GM12878 (cell line): ENCODE measurements at regions not wholly inside any gene's neighbourhood (a gene's known extent, or its start where the extent isn't known, plus 50 kb on each side); places are given as distances from the start of the nearest gene placed in this dataset.

Source experiments
- ATAC-seq: fragments of 200-7000 bp; cut with Tn5 transposase; 3 replicates; pipeline ENCODE4 v1.9.1; 2020; ENCODE audit warnings: mild to moderate bottlenecking, moderate library complexity
- BruUV-seq: library from RNA; stranded (reverse); fragments of 400-500 nt; replicated peaks from 2 replicates; lab custom pipeline; 2021; lab: Mats Ljungman, UMichigan
- CTCF ChIA-PET: fragments of 300-600 bp; sonication (Branson Sonifier 250); formaldehyde crosslinking; extraction: SDS; loops from one replicate; lab custom pipeline; 2021; ENCODE audit warnings: inconsistent platforms; lab: Yijun Ruan, JAX
- POLR2A ChIA-PET: fragments of 350-600 bp; formaldehyde crosslinking; extraction: SDS; loops from one replicate; lab custom pipeline; 2021; ENCODE audit warnings: inconsistent platforms; lab: Charles Lee
- RAD21 ChIA-PET: fragments of 300-600 bp; sonication (Branson Sonifier 250); formaldehyde crosslinking; loops from one replicate; lab custom pipeline; 2023; ENCODE audit warnings: antibody characterized with exemption; ENCODE audit not compliant: unreplicated experiment; lab: Charles Lee
- SMC1A ChIA-PET: fragments of 300-600 bp; sonication (Branson Sonifier 250); formaldehyde crosslinking; loops from one replicate; lab custom pipeline; 2023; ENCODE audit not compliant: unreplicated experiment, uncharacterized antibody; lab: Charles Lee
- DNase-seq: peaks from one replicate; pipeline ENCODE4 v3.0.0-alpha.2; 2011; ENCODE audit warnings: low read depth, low spot score
- FAIRE-seq: peaks from 3 replicates; lab custom pipeline; 2011; peaks lifted over from hg19 to GRCh38; lab: Jason Lieb, UNC
- H2AFZ ChIP-seq: 2 replicates; pipeline ENCODE4 v1.6.0; 2011; ENCODE audit warnings: low read depth, low read length, control low read depth; ENCODE audit not compliant: control insufficient read depth
- H3K27ac ChIP-seq: 2 replicates; pipeline ENCODE4 v1.5.1; 2011; ENCODE audit warnings: control low read depth; ENCODE audit not compliant: control insufficient read depth, insufficient read depth
- H3K27me3 ChIP-seq, 2 experiments: replicated peaks in 1 of 2; 2 replicates each; pipeline versions ENCODE4 v1.6.0 to v1.6.1; 2011; ENCODE audit warnings: low read length in 1 of 2; ENCODE audit not compliant: control insufficient read depth in 2 of 2, insufficient read depth in 2 of 2
- H3K36me3 ChIP-seq, 2 experiments: 2 replicates each; pipeline ENCODE4 v1.5.1; 2011; ENCODE audit warnings: low read length in 1 of 2; ENCODE audit not compliant: control insufficient read depth in 2 of 2, insufficient read depth in 2 of 2
- H3K4me1 ChIP-seq: 2 replicates; pipeline ENCODE4 v1.6.1; 2011; ENCODE audit warnings: mild to moderate bottlenecking, low read length, moderate library complexity, mixed read lengths; ENCODE audit not compliant: control insufficient read depth, insufficient read depth
- H3K4me2 ChIP-seq: 2 replicates; pipeline ENCODE4 v1.6.0; 2011; ENCODE audit warnings: control low read depth; ENCODE audit not compliant: control insufficient read depth, insufficient read depth
- H3K4me3 ChIP-seq: fragments of 200-600 bp; sonication (generic); 2 replicates; pipeline ENCODE4 v1.5.1; 2016
- H3K79me2 ChIP-seq: 2 replicates; pipeline ENCODE4 v1.6.0; 2011; ENCODE audit warnings: low read length; ENCODE audit not compliant: control insufficient read depth, insufficient read depth
- H3K9ac ChIP-seq: 2 replicates; pipeline ENCODE4 v1.8.0; 2011; ENCODE audit warnings: low read length, control low read depth, mixed read lengths; ENCODE audit not compliant: control insufficient read depth, insufficient read depth
- H3K9me3 ChIP-seq: replicated peaks from 3 replicates; pipeline ENCODE4 v1.5.1; 2011; ENCODE audit warnings: mild to moderate bottlenecking, low read length; ENCODE audit not compliant: control insufficient read depth, insufficient read depth
- H4K20me1 ChIP-seq: 2 replicates; pipeline ENCODE4 v1.6.0; 2011; ENCODE audit not compliant: control insufficient read depth, insufficient read depth
- BCL3 ChIP-seq: IDR thresholded peaks from 2 replicates; pipeline ENCODE4 v1.6.1; 2011; ENCODE audit warnings: borderline replicate concordance, low read depth, mild to moderate bottlenecking, moderate library complexity, low read length; ENCODE audit not compliant: insufficient read depth, poor library complexity, severe bottlenecking
- RUNX3 ChIP-seq: IDR thresholded peaks from 2 replicates; pipeline ENCODE4 v1.6.1; 2012; ENCODE audit warnings: low read length, inconsistent platforms
- WGBS: methylation state at CpG from one replicate; pipeline ENCODE4 v1.1.6; 2016; ENCODE audit warnings: low lambda C conversion rate; ENCODE audit not compliant: insufficient replicate concordance, insufficient coverage; ENCODE audit errors: missing lambda C conversion rate; 5-methylcytosine and 5-hydroxymethylcytosine counted together
- in situ Hi-C: fragments of 300-500 bp; cut with MboI; formaldehyde crosslinking; loops from 9 replicates; pipeline ENCODE4 v1.14.3; 2018; ENCODE audit warnings: mixed read lengths
- intact Hi-C: fragments of 100-400 bp; cut with micrococcal nuclease; formaldehyde crosslinking; loops from one replicate; pipeline ENCODE4 v1.14.2; 2022; ENCODE audit not compliant: unreplicated experiment
- TF ChIP-seq, protein P1 (sequence below): fragments of 450-650 bp; IDR thresholded peaks from 2 replicates; pipeline ENCODE4 v1.6.1; 2017; ENCODE audit warnings: antibody characterized with exemption, mild to moderate bottlenecking, moderate library complexity
- TF ChIP-seq, protein P2 (sequence below): fragments of 450-650 bp; IDR thresholded peaks from 2 replicates; pipeline ENCODE4 v1.6.1; 2014; ENCODE audit warnings: mild to moderate bottlenecking
- TF ChIP-seq, protein P3 (sequence below): fragments of 450-650 bp; IDR thresholded peaks from 2 replicates; pipeline ENCODE4 v1.6.1; 2016; ENCODE audit warnings: mild to moderate bottlenecking

DNA sequence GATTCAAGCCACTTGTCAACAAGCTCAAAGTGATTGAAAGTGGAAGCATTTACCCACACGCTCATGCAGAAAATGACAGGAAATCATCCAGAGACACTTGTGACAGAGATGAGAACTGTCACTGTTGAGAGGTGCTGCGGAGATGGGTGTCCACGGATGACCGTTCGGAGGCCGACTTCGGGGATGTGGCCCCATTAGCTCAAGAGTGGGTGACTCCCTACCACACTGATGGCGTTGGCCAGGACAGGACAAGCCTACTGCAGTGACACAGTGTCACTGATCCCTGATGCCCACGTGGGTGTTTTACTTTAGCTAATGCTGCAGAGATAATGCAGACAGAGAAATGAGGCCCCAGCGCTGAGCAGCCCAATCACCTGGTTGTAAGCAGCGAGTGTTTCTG, 81.5 kb upstream of the YWHAQ start:
- POLR2A ChIA-PET = no interaction called here
- Histone ChIP-seq H4K20me1 (no peaks in the 10 kb centered on the region), H3K9ac (no peak overlapping the region), H3K79me2 (no peaks in the 10 kb centered on the region), H3K27ac (no peak overlapping the region), H3K9me3 (no peaks in the 10 kb centered on the region; the same call in 2 of the 3 replicates), H3K4me3 (no peak overlapping the region), H3K27me3 (no peaks in the 10 kb centered on the region), H3K4me1 (peaks cover 33% of the 10 kb centered on the region), H3K4me2 (peak overlapping the region; percentile 56), H3K36me3 (no peaks in the 10 kb centered on the region), H2AFZ (peak overlapping the region; percentile 2; the same call in 1 of the 2 replicates)
- intact Hi-C loops = no loop called here
- SMC1A ChIA-PET = interaction anchor here (0.6 to 1.0 kb wide), 3 partner anchors 8 to 134 kb away, joined by 3 to 4 read pairs (median 3); no protein-coding TSS in a partner anchor
- WGBS = 4% methylated on average over 11 of the region's 11 CpGs
- ATAC-seq = no peak; the same call in 2 of the 3 replicates
- TF ChIP-seq RUNX3 (peak; percentile 4; the same call in 1 of the 2 replicates), BCL3 (no peak)
- TF ChIP-seq, protein P1, sequence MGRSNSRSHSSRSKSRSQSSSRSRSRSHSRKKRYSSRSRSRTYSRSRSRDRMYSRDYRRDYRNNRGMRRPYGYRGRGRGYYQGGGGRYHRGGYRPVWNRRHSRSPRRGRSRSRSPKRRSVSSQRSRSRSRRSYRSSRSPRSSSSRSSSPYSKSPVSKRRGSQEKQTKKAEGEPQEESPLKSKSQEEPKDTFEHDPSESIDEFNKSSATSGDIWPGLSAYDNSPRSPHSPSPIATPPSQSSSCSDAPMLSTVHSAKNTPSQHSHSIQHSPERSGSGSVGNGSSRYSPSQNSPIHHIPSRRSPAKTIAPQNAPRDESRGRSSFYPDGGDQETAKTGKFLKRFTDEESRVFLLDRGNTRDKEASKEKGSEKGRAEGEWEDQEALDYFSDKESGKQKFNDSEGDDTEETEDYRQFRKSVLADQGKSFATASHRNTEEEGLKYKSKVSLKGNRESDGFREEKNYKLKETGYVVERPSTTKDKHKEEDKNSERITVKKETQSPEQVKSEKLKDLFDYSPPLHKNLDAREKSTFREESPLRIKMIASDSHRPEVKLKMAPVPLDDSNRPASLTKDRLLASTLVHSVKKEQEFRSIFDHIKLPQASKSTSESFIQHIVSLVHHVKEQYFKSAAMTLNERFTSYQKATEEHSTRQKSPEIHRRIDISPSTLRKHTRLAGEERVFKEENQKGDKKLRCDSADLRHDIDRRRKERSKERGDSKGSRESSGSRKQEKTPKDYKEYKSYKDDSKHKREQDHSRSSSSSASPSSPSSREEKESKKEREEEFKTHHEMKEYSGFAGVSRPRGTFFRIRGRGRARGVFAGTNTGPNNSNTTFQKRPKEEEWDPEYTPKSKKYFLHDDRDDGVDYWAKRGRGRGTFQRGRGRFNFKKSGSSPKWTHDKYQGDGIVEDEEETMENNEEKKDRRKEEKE = no peak
- TF ChIP-seq, protein P2, sequence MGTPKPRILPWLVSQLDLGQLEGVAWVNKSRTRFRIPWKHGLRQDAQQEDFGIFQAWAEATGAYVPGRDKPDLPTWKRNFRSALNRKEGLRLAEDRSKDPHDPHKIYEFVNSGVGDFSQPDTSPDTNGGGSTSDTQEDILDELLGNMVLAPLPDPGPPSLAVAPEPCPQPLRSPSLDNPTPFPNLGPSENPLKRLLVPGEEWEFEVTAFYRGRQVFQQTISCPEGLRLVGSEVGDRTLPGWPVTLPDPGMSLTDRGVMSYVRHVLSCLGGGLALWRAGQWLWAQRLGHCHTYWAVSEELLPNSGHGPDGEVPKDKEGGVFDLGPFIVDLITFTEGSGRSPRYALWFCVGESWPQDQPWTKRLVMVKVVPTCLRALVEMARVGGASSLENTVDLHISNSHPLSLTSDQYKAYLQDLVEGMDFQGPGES = no peak
- TF ChIP-seq, protein P3, sequence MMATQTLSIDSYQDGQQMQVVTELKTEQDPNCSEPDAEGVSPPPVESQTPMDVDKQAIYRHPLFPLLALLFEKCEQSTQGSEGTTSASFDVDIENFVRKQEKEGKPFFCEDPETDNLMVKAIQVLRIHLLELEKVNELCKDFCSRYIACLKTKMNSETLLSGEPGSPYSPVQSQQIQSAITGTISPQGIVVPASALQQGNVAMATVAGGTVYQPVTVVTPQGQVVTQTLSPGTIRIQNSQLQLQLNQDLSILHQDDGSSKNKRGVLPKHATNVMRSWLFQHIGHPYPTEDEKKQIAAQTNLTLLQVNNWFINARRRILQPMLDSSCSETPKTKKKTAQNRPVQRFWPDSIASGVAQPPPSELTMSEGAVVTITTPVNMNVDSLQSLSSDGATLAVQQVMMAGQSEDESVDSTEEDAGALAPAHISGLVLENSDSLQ = peak; percentile 54; the same call in 1 of the 2 replicates
- FAIRE-seq = peak; percentile 7
- no TSS peak for BruUV-seq
- RAD21 ChIA-PET = interaction anchor here (0.7 kb wide), 1 partner anchor 11 kb away, joined by 3 read pairs; no protein-coding TSS in a partner anchor
- in situ Hi-C loops = no loop called here
- CTCF ChIA-PET = no interaction called here
- no peak for DNase-seq
